Rectal smooth muscle tissue (tissue), 1 donor: ENCODE measurements at regions not wholly inside any gene's neighbourhood (a gene's known extent, or its start where the extent isn't known, plus 50 kb on each side); places are given as distances from the start of the nearest gene placed in this dataset.

Source experiments
- H3K27ac ChIP-seq: one replicate; pipeline ENCODE4 v1.7.0; 2013; ENCODE audit warnings: low read depth, low read length, inconsistent platforms
- H3K27me3 ChIP-seq: one replicate; pipeline ENCODE4 v1.7.0; 2013; ENCODE audit warnings: low read length; ENCODE audit not compliant: control insufficient read depth, insufficient read depth
- H3K36me3 ChIP-seq: one replicate; pipeline ENCODE4 v1.7.0; 2013; ENCODE audit warnings: low read length; ENCODE audit not compliant: control insufficient read depth, insufficient read depth
- H3K4me1 ChIP-seq: one replicate; pipeline ENCODE4 v1.7.0; 2013; ENCODE audit warnings: low read length; ENCODE audit not compliant: control insufficient read depth, insufficient read depth
- H3K4me3 ChIP-seq: one replicate; pipeline ENCODE4 v1.7.0; 2013; ENCODE audit warnings: low read length
- H3K9ac ChIP-seq: one replicate; pipeline ENCODE4 v1.7.0; 2013; ENCODE audit warnings: low read length

- Histone ChIP-seq H3K4me3 (no peak overlapping the region), H3K27ac (no peak overlapping the region), H3K9ac (no peak overlapping the region), H3K4me1 (no peaks in the 10 kb centered on the region), H3K36me3 (no peaks in the 10 kb centered on the region), H3K27me3 (no peaks in the 10 kb centered on the region)
Measured at GRCh38 chr2:7780321-7780720, 863.1 kb downstream of the RNF144A start.

- Histone ChIP-seq H3K4me1 (no peaks in the 10 kb centered on the region), H3K9ac (no peak overlapping the region), H3K27ac (no peak overlapping the region)
Measured at GRCh38 chr2:7785700-7786099, 868.5 kb downstream of the RNF144A start.

GRCh38 chr2:7788736-7789135 lies 871.5 kb downstream of the RNF144A start:
- Histone ChIP-seq H3K36me3 (no peaks in the 10 kb centered on the region), H3K4me3 (no peak overlapping the region), H3K27ac (no peak overlapping the region), H3K27me3 (no peaks in the 10 kb centered on the region), H3K9ac (no peak overlapping the region), H3K4me1 (peaks cover 5% of the 10 kb centered on the region)

More at GRCh38 chr2:7785700-7786099, 868.5 kb downstream of the RNF144A start:
- no peaks in the 10 kb centered on the region for H3K36me3 ChIP-seq
- no peak overlapping the region for H3K4me3 ChIP-seq
- no peaks in the 10 kb centered on the region for H3K27me3 ChIP-seq

GRCh38 chr2:7792031-7792651 lies 874.9 kb downstream of the RNF144A start:
- Histone ChIP-seq H3K27ac (no peak overlapping the region), H3K4me1 (peaks cover 12% of the 10 kb centered on the region), H3K9ac (no peak overlapping the region), H3K36me3 (no peaks in the 10 kb centered on the region), H3K27me3 (no peaks in the 10 kb centered on the region), H3K4me3 (no peak overlapping the region)

- Histone ChIP-seq H3K4me3 (no peak overlapping the region), H3K27ac (peak overlapping the region; percentile 66), H3K36me3 (no peaks in the 10 kb centered on the region), H3K27me3 (no peaks in the 10 kb centered on the region), H3K4me1 (peaks cover 12% of the 10 kb centered on the region), H3K9ac (no peak overlapping the region)
Measured at GRCh38 chr2:7795778-7796563, 878.8 kb downstream of the RNF144A start.

- Histone ChIP-seq H3K9ac (no peak overlapping the region), H3K4me1 (peaks cover 6% of the 10 kb centered on the region), H3K27ac (no peak overlapping the region), H3K27me3 (no peaks in the 10 kb centered on the region), H3K4me3 (no peak overlapping the region), H3K36me3 (no peaks in the 10 kb centered on the region)
Measured at GRCh38 chr2:7800031-7800430, 881.8 kb upstream of the ID2 start.

- Histone ChIP-seq H3K4me1 (no peaks in the 10 kb centered on the region), H3K4me3 (no peak overlapping the region), H3K27ac (no peak overlapping the region), H3K9ac (no peak overlapping the region), H3K36me3 (no peaks in the 10 kb centered on the region), H3K27me3 (no peaks in the 10 kb centered on the region)
Measured at GRCh38 chr2:7801212-7801611, 880.6 kb upstream of the ID2 start.

- Histone ChIP-seq H3K4me1 (no peaks in the 10 kb centered on the region), H3K36me3 (no peaks in the 10 kb centered on the region), H3K4me3 (no peak overlapping the region), H3K27me3 (no peaks in the 10 kb centered on the region), H3K9ac (no peak overlapping the region), H3K27ac (no peak overlapping the region)
Measured at GRCh38 chr2:7803515-7803914, 878.3 kb upstream of the ID2 start.

GRCh38 chr2:7809640-7810039 lies 872.2 kb upstream of the ID2 start:
- no peaks in the 10 kb centered on the region for H3K4me1 ChIP-seq
- no peak overlapping the region for H3K9ac ChIP-seq
- H3K36me3 ChIP-seq, result no peaks in the 10 kb centered on the region
- H3K27ac ChIP-seq, result no peak overlapping the region
- no peaks in the 10 kb centered on the region for H3K27me3 ChIP-seq
- H3K4me3 ChIP-seq, result no peak overlapping the region

GRCh38 chr2:7811073-7811472 lies 870.8 kb upstream of the ID2 start:
- Histone ChIP-seq H3K27ac (no peak overlapping the region), H3K27me3 (no peaks in the 10 kb centered on the region), H3K4me1 (no peaks in the 10 kb centered on the region), H3K36me3 (no peaks in the 10 kb centered on the region), H3K9ac (no peak overlapping the region), H3K4me3 (no peak overlapping the region)

GRCh38 chr2:7812231-7812995 lies 869.4 kb upstream of the ID2 start:
- Histone ChIP-seq H3K27ac (no peak overlapping the region), H3K9ac (no peak overlapping the region), H3K4me3 (no peak overlapping the region), H3K36me3 (no peaks in the 10 kb centered on the region), H3K27me3 (no peaks in the 10 kb centered on the region), H3K4me1 (no peaks in the 10 kb centered on the region)

GRCh38 chr2:7813541-7814292 lies 868.1 kb upstream of the ID2 start:
- no peaks in the 10 kb centered on the region for H3K27me3 ChIP-seq
- no peak overlapping the region for H3K4me3 ChIP-seq
- no peaks in the 10 kb centered on the region for H3K36me3 ChIP-seq
- no peaks in the 10 kb centered on the region for H3K4me1 ChIP-seq
- no peak overlapping the region for H3K9ac ChIP-seq
- no peak overlapping the region for H3K27ac ChIP-seq
